CD14-positive monocyte (primary cell): ENCODE measurements at regions not wholly inside any gene's neighbourhood (a gene's known extent, or its start where the extent isn't known, plus 50 kb on each side); places are given as distances from the start of the nearest gene placed in this dataset.

ENCODE experiments used
- DNase-seq, 3 donors: peaks; one replicate each; pipeline ENCODE4 v3.0.0-alpha.2; 2011 to 2022
- H2AFZ ChIP-seq: 2 replicates; pipeline ENCODE4 v1.6.0; 2012; ENCODE audit warnings: mild to moderate bottlenecking, low read depth, low read length, inconsistent platforms; ENCODE audit not compliant: insufficient read depth, poor library complexity, severe bottlenecking
- H3K27ac ChIP-seq, 2 donors: 1 replicate in 1 of 2; 2 replicates in 1 of 2; pipeline ENCODE4 v1.5.1; 2012 to 2013; ENCODE audit warnings: low read length in 2 of 2, control low read depth in 1 of 2, inconsistent platforms in 1 of 2, low read depth in 1 of 2, mild to moderate bottlenecking in 1 of 2
- H3K27me3 ChIP-seq, 2 donors: one replicate each; pipeline versions ENCODE4 v1.6.0 to v1.6.1; 2011 to 2013; ENCODE audit warnings: low read length in 2 of 2; ENCODE audit not compliant: control insufficient read depth in 2 of 2, insufficient read depth in 2 of 2
- H3K36me3 ChIP-seq, 2 donors: replicated peaks in 1 of 2; 1 replicate in 1 of 2; 2 replicates in 1 of 2; pipeline versions ENCODE4 v1.5.1 to v1.6.1; 2012 to 2013; ENCODE audit warnings: low read length in 2 of 2, control low read depth in 1 of 2, inconsistent platforms in 1 of 2, mild to moderate bottlenecking in 1 of 2; ENCODE audit not compliant: insufficient read depth in 2 of 2, control insufficient read depth in 1 of 2
- H3K4me1 ChIP-seq, 2 donors: 1 replicate in 1 of 2; 2 replicates in 1 of 2; pipeline versions ENCODE4 v1.5.1 to v1.6.1; 2012 to 2013; ENCODE audit warnings: low read length in 2 of 2, control low read depth in 1 of 2, inconsistent platforms in 1 of 2, mild to moderate bottlenecking in 1 of 2, moderate library complexity in 1 of 2; ENCODE audit not compliant: insufficient read depth in 2 of 2, control insufficient read depth in 1 of 2
- H3K4me2 ChIP-seq: replicated peaks from 2 replicates; pipeline ENCODE3; 2012; ENCODE audit warnings: low read length, moderate library complexity, mild to moderate bottlenecking; ENCODE audit not compliant: poor library complexity, severe bottlenecking; ENCODE audit errors: extremely low read depth
- H3K4me3 ChIP-seq, 3 experiments: fragments of 200-600 bp in 1 of 3; sonication (generic) in 1 of 3; replicated peaks in 1 of 3; 1 replicate in 2 of 3; 2 replicates in 1 of 3; pipeline ENCODE4 v1.5.1; 2011 to 2013; ENCODE audit warnings: low read length in 3 of 3, mild to moderate bottlenecking in 3 of 3, control low read depth in 2 of 3, low read depth in 2 of 3, inconsistent platforms in 1 of 3, moderate library complexity in 1 of 3
- H3K79me2 ChIP-seq: 2 replicates; pipeline ENCODE4 v1.6.0; 2012; ENCODE audit warnings: mild to moderate bottlenecking, control low read depth, inconsistent platforms, low read length, moderate library complexity; ENCODE audit not compliant: insufficient read depth
- H3K9ac ChIP-seq: 2 replicates; pipeline ENCODE4 v1.6.0; 2017; ENCODE audit warnings: low read length, mild to moderate bottlenecking; ENCODE audit not compliant: insufficient read depth, poor library complexity, severe bottlenecking
- H3K9me3 ChIP-seq, 2 donors: replicated peaks in 1 of 2; 1 replicate in 1 of 2; 2 replicates in 1 of 2; pipeline versions ENCODE4 v1.5.1 to v1.6.1; 2012 to 2013; ENCODE audit warnings: low read length in 2 of 2, control low read depth in 1 of 2; ENCODE audit not compliant: control insufficient read depth in 1 of 2, insufficient read depth in 1 of 2
- H4K20me1 ChIP-seq: 2 replicates; pipeline ENCODE4 v1.6.0; 2012; ENCODE audit warnings: mild to moderate bottlenecking, low read length, control low read depth, moderate library complexity; ENCODE audit not compliant: insufficient read depth
- H3K27ac Mint-ChIP-seq, 7 donors: one replicate each; pipeline ENCODE4 v1.8.0; 2020; ENCODE audit warnings: mild to moderate bottlenecking in 7 of 7, mixed read lengths in 7 of 7, moderate library complexity in 6 of 7, inconsistent platforms in 2 of 7
- H3K27me3 Mint-ChIP-seq, 3 donors: one replicate each; pipeline ENCODE4 v1.8.0; 2021 to 2022; ENCODE audit warnings: low read depth in 3 of 3, mild to moderate bottlenecking in 3 of 3, mixed read lengths in 3 of 3, moderate library complexity in 3 of 3, inconsistent platforms in 1 of 3
- H3K36me3 Mint-ChIP-seq, 2 donors: one replicate each; pipeline ENCODE4 v1.8.0; 2020; ENCODE audit warnings: mixed read lengths in 2 of 2, inconsistent platforms in 1 of 2, mild to moderate bottlenecking in 1 of 2
- H3K4me1 Mint-ChIP-seq: one replicate; pipeline ENCODE4 v1.8.0; 2020; ENCODE audit warnings: mild to moderate bottlenecking, mixed read lengths
- H3K4me3 Mint-ChIP-seq, 2 donors: one replicate each; pipeline ENCODE4 v1.8.0; 2020; ENCODE audit warnings: mild to moderate bottlenecking in 2 of 2, mixed read lengths in 2 of 2, moderate library complexity in 1 of 2
- H3K9me3 Mint-ChIP-seq, 7 donors: one replicate each; pipeline ENCODE4 v1.8.0; 2020 to 2022; ENCODE audit warnings: mixed read lengths in 7 of 7, mild to moderate bottlenecking in 6 of 7, moderate library complexity in 6 of 7, inconsistent platforms in 2 of 7
- CTCF ChIP-seq: fragments of 200-600 bp; IDR thresholded peaks from one replicate; pipeline ENCODE4 v1.8.0; 2022; ENCODE audit warnings: antibody characterized with exemption, mild to moderate bottlenecking
- WGBS: methylation state at CpG from one replicate; pipeline ENCODE4 v1.1.5; 2013; ENCODE audit warnings: missing lambda C conversion rate; ENCODE audit not compliant: insufficient coverage; 5-methylcytosine and 5-hydroxymethylcytosine counted together
- intact Hi-C, 2 donors: fragments of 100-400 bp; cut with micrococcal nuclease; formaldehyde crosslinking; loops; one replicate each; pipeline versions ENCODE4 v1.15.0 to v1.15.1; 2023

DNA sequence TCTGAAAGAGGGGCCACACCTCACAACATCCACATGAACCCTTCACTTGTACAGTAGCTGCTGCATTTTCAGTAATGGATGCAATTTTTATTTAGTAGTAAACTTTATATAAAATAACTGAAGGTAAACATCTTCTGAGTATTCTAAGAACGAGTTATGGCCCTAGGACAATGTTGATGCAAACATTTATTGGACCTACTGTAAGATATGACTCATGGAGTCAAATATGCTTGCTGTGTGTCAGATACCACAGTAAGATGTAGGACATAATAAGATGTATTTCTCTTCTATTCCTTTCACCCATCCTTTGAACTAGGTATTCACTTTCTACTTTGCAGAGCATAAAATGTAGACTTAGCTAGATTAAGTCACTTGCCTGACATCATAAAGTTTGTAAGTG is 87.6 kb downstream of the TEX13C start:
- Mint-ChIP-seq H3K27ac (no peak overlapping the region), H3K27me3 (no peaks in the 10 kb centered on the region), H3K9me3 (peaks cover 0 to 2% (median 1%) of the 10 kb centered on the region in 7 donors), H3K36me3 (no peaks in the 10 kb centered on the region), H3K4me3 (no peak overlapping the region), H3K4me1 (no peaks in the 10 kb centered on the region)
- H3K9me3 ChIP-seq, result no peaks in the 10 kb centered on the region
- H3K4me2 ChIP-seq, result no peak overlapping the region
- no peak for TF ChIP-seq CTCF
- no peak overlapping the region for H3K4me3 ChIP-seq
- no peak overlapping the region for H3K27ac ChIP-seq
- H3K79me2 ChIP-seq, result no peaks in the 10 kb centered on the region
- no peaks in the 10 kb centered on the region for H3K36me3 ChIP-seq
- no peaks in the 10 kb centered on the region for H3K27me3 ChIP-seq
- no CpG with 5 or more reads among the region's 1 CpG for WGBS
- DNase-seq, result no peak
- intact Hi-C loops, result no loop called here
- no peaks in the 10 kb centered on the region for H4K20me1 ChIP-seq
- H3K9ac ChIP-seq, result no peak overlapping the region
- no peaks in the 10 kb centered on the region for H3K4me1 ChIP-seq
- H2AFZ ChIP-seq, result no peak overlapping the region

DNA sequence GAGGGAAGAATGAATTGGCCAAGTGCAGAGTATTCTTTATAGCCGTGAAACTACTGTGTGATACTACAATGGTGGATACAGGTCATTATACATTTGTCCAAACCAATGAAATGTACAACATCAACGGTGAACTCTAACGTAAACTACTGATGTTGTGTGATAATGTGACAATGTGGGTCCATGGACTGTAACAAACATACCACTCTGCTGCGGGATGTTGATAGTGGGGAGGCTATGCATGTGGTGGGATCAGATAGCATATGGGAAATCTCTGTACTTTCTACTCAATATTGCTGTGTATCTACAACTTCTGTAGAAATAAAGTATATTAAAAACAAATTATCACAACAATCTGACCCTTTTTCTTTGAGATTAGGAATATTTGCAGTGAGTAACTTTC is 101.1 kb downstream of the TEX13C start:
- Mint-ChIP-seq H3K4me1 (no peaks in the 10 kb centered on the region), H3K27me3 (peaks cover 0 to 1% (median 0%) of the 10 kb centered on the region in 3 donors), H3K36me3 (no peaks in the 10 kb centered on the region), H3K9me3 (no peaks in the 10 kb centered on the region), H3K27ac (no peak overlapping the region), H3K4me3 (no peak overlapping the region)
- no peaks in the 10 kb centered on the region for H3K36me3 ChIP-seq
- no peak overlapping the region for H3K9ac ChIP-seq
- H3K4me3 ChIP-seq, result no peak overlapping the region
- DNase-seq, result no peak
- intact Hi-C loops, result no loop called here
- H2AFZ ChIP-seq, result no peak overlapping the region
- H3K4me1 ChIP-seq, result no peaks in the 10 kb centered on the region
- H3K27me3 ChIP-seq, result no peaks in the 10 kb centered on the region
- no peaks in the 10 kb centered on the region for H3K9me3 ChIP-seq
- no peaks in the 10 kb centered on the region for H4K20me1 ChIP-seq
- H3K79me2 ChIP-seq, result no peaks in the 10 kb centered on the region
- H3K4me2 ChIP-seq, result no peak overlapping the region
- no CpG with 5 or more reads among the region's 4 CpGs for WGBS
- no peak overlapping the region for H3K27ac ChIP-seq
- TF ChIP-seq CTCF, result no peak
